ENCODE measurements at regions not wholly inside any gene's neighbourhood (a gene's known extent, or its start where the extent isn't known, plus 50 kb on each side); places are given as distances from the start of the nearest gene placed in this dataset.
"Not testable (repeated sequence)": the region's sequence is repeated elsewhere in the genome, so short reads cannot be mapped to it uniquely, and the experiment has no call there.

DNA sequence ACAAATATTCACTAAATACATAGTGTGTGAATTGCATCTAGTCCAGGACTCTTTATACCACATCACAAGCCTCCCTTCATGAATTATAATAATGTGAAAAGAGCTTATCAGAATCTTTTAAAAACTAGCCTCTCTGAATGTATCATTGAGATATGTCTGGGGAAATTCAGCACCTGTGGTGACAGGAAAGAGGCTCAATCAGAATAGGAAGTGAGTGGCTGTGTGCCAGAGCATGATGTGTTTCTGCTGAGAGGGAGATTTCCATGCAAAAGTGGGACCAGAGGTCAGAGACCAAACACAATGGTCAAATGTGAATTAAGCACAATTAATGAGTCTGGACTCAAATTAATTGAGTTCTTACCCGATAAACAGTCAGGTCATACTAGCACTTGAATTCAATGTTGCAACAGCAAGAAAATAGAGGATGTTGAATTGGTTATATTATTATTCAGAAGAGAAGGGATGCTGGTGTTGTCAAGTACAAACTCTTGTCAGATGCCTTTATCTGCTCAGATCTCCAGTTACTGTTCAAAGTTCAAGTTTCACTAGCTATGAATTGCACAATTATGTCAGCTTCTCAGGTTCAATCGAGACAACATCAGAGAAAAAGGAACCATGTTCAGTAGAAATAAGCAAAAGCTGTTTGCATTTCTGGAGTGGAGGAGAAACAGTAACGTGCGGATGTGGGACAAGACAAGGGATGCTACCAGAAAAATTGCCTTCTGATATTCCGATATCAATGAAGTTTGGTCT is 226.2 kb downstream of the ZNF326 start:
- Histone ChIP-seq H3K79me2 (ENCODE audit: control insufficient read depth, insufficient read depth, low read length) (no peaks in the 10 kb centered on the region), H3K36me3 (ENCODE audit: control insufficient read depth in 2 of 2, extremely low read depth in 1 of 2, insufficient read depth in 2 of 2, low read length in 2 of 2) (no peaks in the 10 kb centered on the region), H2AFZ (ENCODE audit: low read depth, low read length) (no peak overlapping the region), H3K4me3 (replicated peaks in 1 of 3; ENCODE audit: insufficient read depth in 1 of 3, low read depth in 1 of 3, low read length in 3 of 3) (no peak overlapping the region), H3K9me1 (replicated peaks; ENCODE audit: control insufficient read depth, extremely low read depth, insufficient read depth, low read length) (no peaks in the 10 kb centered on the region), H3K27me3 (ENCODE audit: control insufficient read depth in 2 of 2, insufficient read depth in 2 of 2, low read length in 2 of 2) (no peaks in the 10 kb centered on the region), H3K27ac (ENCODE audit: insufficient read depth, low read depth, low read length) (no peak overlapping the region), H3K9ac (replicated peaks; ENCODE audit: extremely low read depth, insufficient read depth, low read length) (no peak overlapping the region), H3K9me3 (replicated peaks; ENCODE audit: control insufficient read depth, insufficient read depth, low read length) (no peaks in the 10 kb centered on the region), H4K20me1 (replicated peaks; ENCODE audit: control insufficient read depth, extremely low read depth, insufficient read depth, low read length) (no peaks in the 10 kb centered on the region), H3K4me2 (ENCODE audit: insufficient read depth, low read length) (no peak overlapping the region), H3K4me1 (ENCODE audit: control insufficient read depth, extremely low read depth, insufficient read depth, low read length) (no peaks in the 10 kb centered on the region)
- ChIA-PET POLR2A (no interaction called here), CTCF (no interaction called here)
- no peak for TF ChIP-seq GATA2 (IDR thresholded peaks at IDR 0.05; ENCODE audit: insufficient read depth, insufficient read length, low read depth, low read length)
- FAIRE-seq: no peak
- intact Hi-C loops (cut with micrococcal nuclease): no loop called here
- no TSS peak for BruUV-seq (replicated peaks)
- DNase-seq (ENCODE audit: low read depth, low spot score): no peak
- dilution Hi-C loops (cut with MboI; ENCODE audit: extremely low pct_ligation_motif_present, low sequenced_read_pairs): no loop called here

DNA sequence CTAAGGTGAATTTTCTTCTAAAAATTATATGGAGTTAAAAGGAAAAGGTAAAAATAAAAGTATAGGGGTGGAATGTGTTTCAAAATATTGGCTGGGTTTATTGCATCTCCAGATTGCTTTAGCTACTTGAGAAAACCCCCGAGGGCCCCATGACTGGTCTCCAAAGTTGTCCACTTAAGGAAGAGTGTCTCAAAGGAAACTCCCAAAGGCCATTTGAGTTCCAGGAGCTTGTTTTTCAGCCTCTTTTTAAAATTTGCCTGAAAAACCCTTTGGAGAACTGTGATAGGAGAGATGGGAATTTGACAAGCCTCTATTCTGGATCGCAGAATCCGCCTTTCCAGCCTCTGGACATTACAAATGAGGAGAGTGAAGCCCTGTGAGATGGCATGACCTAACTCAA is 225.6 kb downstream of the ZNF326 start:
- CTCF ChIA-PET: no interaction called here

DNA sequence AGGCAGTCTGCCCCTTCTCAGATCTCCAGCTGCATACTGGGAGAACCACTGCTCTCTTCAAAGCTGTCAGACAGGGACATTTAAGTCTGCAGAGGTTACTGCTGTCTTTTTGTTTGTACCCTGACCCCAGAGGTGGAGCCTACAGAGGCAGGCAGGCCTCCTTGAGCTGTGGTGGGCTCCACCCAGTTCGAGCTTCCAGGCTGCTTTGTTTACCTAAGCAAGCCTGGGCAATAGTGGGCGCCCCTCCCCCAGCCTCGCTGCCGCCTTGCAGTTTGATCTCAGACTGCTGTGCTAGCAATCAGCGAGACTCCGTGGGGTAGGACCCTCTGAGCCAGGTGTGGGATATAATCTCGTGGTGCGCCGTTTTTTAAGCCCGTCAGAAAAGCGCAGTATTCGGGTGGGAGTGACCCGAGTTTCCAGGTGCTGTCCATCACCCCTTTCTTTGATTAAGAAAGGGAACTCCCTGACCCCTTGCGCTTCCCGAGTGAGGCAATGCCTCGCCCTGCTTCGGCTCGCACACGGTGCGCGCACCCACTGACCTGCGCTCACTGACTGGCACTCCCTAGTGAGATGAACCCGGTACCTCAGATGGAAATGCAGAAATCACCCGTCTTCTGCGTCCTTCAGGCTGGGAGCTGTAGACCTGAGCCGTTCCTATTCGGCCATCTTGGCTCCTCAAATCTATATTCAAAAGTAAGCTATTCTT is 224.4 kb downstream of the ZNF326 start:
- dilution Hi-C loops (cut with MboI; ENCODE audit: extremely low pct_ligation_motif_present, low sequenced_read_pairs); H3K27me3 ChIP-seq (ENCODE audit: control insufficient read depth in 2 of 2, insufficient read depth in 2 of 2, low read length in 2 of 2); H3K79me2 ChIP-seq (ENCODE audit: control insufficient read depth, insufficient read depth, low read length); H2AFZ ChIP-seq (ENCODE audit: low read depth, low read length); CTCF ChIA-PET; H3K27ac ChIP-seq (ENCODE audit: insufficient read depth, low read depth, low read length); BruUV-seq (replicated peaks); H3K9me1 ChIP-seq (replicated peaks; ENCODE audit: control insufficient read depth, extremely low read depth, insufficient read depth, low read length); H3K36me3 ChIP-seq (ENCODE audit: control insufficient read depth in 2 of 2, extremely low read depth in 1 of 2, insufficient read depth in 2 of 2, low read length in 2 of 2); intact Hi-C loops (cut with micrococcal nuclease); POLR2A ChIA-PET; H3K4me1 ChIP-seq (ENCODE audit: control insufficient read depth, extremely low read depth, insufficient read depth, low read length); DNase-seq (ENCODE audit: low read depth, low spot score); H3K9ac ChIP-seq (replicated peaks; ENCODE audit: extremely low read depth, insufficient read depth, low read length); H3K4me3 ChIP-seq (replicated peaks in 1 of 3; ENCODE audit: insufficient read depth in 1 of 3, low read depth in 1 of 3, low read length in 3 of 3); FAIRE-seq; H3K9me3 ChIP-seq (replicated peaks; ENCODE audit: control insufficient read depth, insufficient read depth, low read length); H4K20me1 ChIP-seq (replicated peaks; ENCODE audit: control insufficient read depth, extremely low read depth, insufficient read depth, low read length); H3K4me2 ChIP-seq (ENCODE audit: insufficient read depth, low read length): not testable (repeated sequence)

More for the DNA sequence above, 225.6 kb downstream of the ZNF326 start:
- Histone ChIP-seq H3K4me1 (ENCODE audit: control insufficient read depth, extremely low read depth, insufficient read depth, low read length) (no peaks in the 10 kb centered on the region), H3K9ac (replicated peaks; ENCODE audit: extremely low read depth, insufficient read depth, low read length) (no peak overlapping the region), H3K9me1 (replicated peaks; ENCODE audit: control insufficient read depth, extremely low read depth, insufficient read depth, low read length) (no peaks in the 10 kb centered on the region), H3K4me3 (replicated peaks in 1 of 3; ENCODE audit: insufficient read depth in 1 of 3, low read depth in 1 of 3, low read length in 3 of 3) (no peak overlapping the region), H2AFZ (ENCODE audit: low read depth, low read length) (no peak overlapping the region), H3K27ac (ENCODE audit: insufficient read depth, low read depth, low read length) (no peak overlapping the region), H3K79me2 (ENCODE audit: control insufficient read depth, insufficient read depth, low read length) (no peaks in the 10 kb centered on the region), H3K9me3 (replicated peaks; ENCODE audit: control insufficient read depth, insufficient read depth, low read length) (no peaks in the 10 kb centered on the region), H3K36me3 (ENCODE audit: control insufficient read depth in 2 of 2, extremely low read depth in 1 of 2, insufficient read depth in 2 of 2, low read length in 2 of 2) (no peaks in the 10 kb centered on the region), H3K4me2 (ENCODE audit: insufficient read depth, low read length) (no peak overlapping the region), H3K27me3 (ENCODE audit: control insufficient read depth in 2 of 2, insufficient read depth in 2 of 2, low read length in 2 of 2) (no peaks in the 10 kb centered on the region), H4K20me1 (replicated peaks; ENCODE audit: control insufficient read depth, extremely low read depth, insufficient read depth, low read length) (no peaks in the 10 kb centered on the region)
- no TSS peak for BruUV-seq (replicated peaks)
- intact Hi-C loops (cut with micrococcal nuclease): no loop called here
- POLR2A ChIA-PET: no interaction called here
- dilution Hi-C loops (cut with MboI; ENCODE audit: extremely low pct_ligation_motif_present, low sequenced_read_pairs): no loop called here
- FAIRE-seq (no peak), DNase-seq (ENCODE audit: low read depth, low spot score) (no peak)
- TF ChIP-seq MYC (IDR thresholded peaks at IDR 0.05; ENCODE audit: low read depth, low read length) (no peak), POLR2AphosphoS5 (IDR thresholded peaks at IDR 0.05; ENCODE audit: insufficient read depth, low read depth, low read length) (no peak), FOS (IDR thresholded peaks at IDR 0.05; ENCODE audit: borderline replicate concordance, insufficient read depth, low read length) (no peak), JUN (IDR thresholded peaks at IDR 0.05; ENCODE audit: borderline replicate concordance, insufficient read depth, insufficient read length, low read depth) (no peak), POLR2A (IDR thresholded peaks at IDR 0.05; ENCODE audit: low read depth, low read length) (no peak), EZH2 (IDR thresholded peaks at IDR 0.05; ENCODE audit: borderline replicate concordance, low read depth, low read length, severe bottlenecking) (no peak)
- TF ChIP-seq, protein P1, sequence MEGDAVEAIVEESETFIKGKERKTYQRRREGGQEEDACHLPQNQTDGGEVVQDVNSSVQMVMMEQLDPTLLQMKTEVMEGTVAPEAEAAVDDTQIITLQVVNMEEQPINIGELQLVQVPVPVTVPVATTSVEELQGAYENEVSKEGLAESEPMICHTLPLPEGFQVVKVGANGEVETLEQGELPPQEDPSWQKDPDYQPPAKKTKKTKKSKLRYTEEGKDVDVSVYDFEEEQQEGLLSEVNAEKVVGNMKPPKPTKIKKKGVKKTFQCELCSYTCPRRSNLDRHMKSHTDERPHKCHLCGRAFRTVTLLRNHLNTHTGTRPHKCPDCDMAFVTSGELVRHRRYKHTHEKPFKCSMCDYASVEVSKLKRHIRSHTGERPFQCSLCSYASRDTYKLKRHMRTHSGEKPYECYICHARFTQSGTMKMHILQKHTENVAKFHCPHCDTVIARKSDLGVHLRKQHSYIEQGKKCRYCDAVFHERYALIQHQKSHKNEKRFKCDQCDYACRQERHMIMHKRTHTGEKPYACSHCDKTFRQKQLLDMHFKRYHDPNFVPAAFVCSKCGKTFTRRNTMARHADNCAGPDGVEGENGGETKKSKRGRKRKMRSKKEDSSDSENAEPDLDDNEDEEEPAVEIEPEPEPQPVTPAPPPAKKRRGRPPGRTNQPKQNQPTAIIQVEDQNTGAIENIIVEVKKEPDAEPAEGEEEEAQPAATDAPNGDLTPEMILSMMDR (IDR thresholded peaks at IDR 0.05; ENCODE audit: extremely low read depth in 1 of 2, insufficient read depth in 1 of 2, low read depth in 1 of 2, low read length in 2 of 2): no peak
- TF ChIP-seq, protein P2, sequence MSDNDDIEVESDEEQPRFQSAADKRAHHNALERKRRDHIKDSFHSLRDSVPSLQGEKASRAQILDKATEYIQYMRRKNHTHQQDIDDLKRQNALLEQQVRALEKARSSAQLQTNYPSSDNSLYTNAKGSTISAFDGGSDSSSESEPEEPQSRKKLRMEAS (IDR thresholded peaks at IDR 0.05; ENCODE audit: insufficient read depth, insufficient read length): no peak

Measured in endothelial cell of umbilical vein (primary cell).